GM12872 (cell line): ENCODE measurements at regions not wholly inside any gene's neighbourhood (a gene's known extent, or its start where the extent isn't known, plus 50 kb on each side); places are given as distances from the start of the nearest gene placed in this dataset.

Experiments used
- CTCF ChIP-seq: IDR thresholded peaks from 3 replicates; pipeline ENCODE4 v1.5.1; 2011; ENCODE audit warnings: low read depth, mild to moderate bottlenecking, low read length, moderate library complexity; ENCODE audit not compliant: insufficient read depth

GRCh38 chr6:11434565-11435326 is 102.8 kb upstream of the TMEM170B start:
- TF ChIP-seq CTCF = no peak

- TF ChIP-seq CTCF = no peak
These were observed 103.7 kb upstream of the TMEM170B start for GRCh38 chr6:11433860-11434259.

GRCh38 chr6:11432713-11433450 is 104.7 kb upstream of the TMEM170B start:
- TF ChIP-seq CTCF = no peak

- TF ChIP-seq CTCF = no peak
These were observed 105.5 kb upstream of the TMEM170B start for GRCh38 chr6:11432091-11432490.

GRCh38 chr6:11431455-11431937 is 106.1 kb upstream of the TMEM170B start:
- TF ChIP-seq CTCF = no peak

GRCh38 chr6:11430036-11430435 is 107.5 kb upstream of the TMEM170B start:
- no peak for TF ChIP-seq CTCF

- no peak for TF ChIP-seq CTCF
These were observed 108.0 kb upstream of the TMEM170B start for GRCh38 chr6:11429577-11429976.
